DND-41 (cell line): ENCODE measurements at regions not wholly inside any gene's neighbourhood (a gene's known extent, or its start where the extent isn't known, plus 50 kb on each side); places are given as distances from the start of the nearest gene placed in this dataset.

ENCODE experiments used
- EZH2 ChIP-seq: IDR thresholded peaks from 3 replicates; pipeline ENCODE4 v1.6.1; 2012; ENCODE audit warnings: borderline replicate concordance, low read depth, mild to moderate bottlenecking, moderate library complexity, low read length, inconsistent platforms; ENCODE audit not compliant: severe bottlenecking
- TF ChIP-seq, protein P1 (sequence below): IDR thresholded peaks from 2 replicates; pipeline ENCODE4 v1.5.1; 2012; ENCODE audit warnings: borderline replicate concordance, low read length, moderate library complexity, mild to moderate bottlenecking; ENCODE audit not compliant: poor library complexity, severe bottlenecking; ENCODE audit errors: extremely low read depth

DNA sequence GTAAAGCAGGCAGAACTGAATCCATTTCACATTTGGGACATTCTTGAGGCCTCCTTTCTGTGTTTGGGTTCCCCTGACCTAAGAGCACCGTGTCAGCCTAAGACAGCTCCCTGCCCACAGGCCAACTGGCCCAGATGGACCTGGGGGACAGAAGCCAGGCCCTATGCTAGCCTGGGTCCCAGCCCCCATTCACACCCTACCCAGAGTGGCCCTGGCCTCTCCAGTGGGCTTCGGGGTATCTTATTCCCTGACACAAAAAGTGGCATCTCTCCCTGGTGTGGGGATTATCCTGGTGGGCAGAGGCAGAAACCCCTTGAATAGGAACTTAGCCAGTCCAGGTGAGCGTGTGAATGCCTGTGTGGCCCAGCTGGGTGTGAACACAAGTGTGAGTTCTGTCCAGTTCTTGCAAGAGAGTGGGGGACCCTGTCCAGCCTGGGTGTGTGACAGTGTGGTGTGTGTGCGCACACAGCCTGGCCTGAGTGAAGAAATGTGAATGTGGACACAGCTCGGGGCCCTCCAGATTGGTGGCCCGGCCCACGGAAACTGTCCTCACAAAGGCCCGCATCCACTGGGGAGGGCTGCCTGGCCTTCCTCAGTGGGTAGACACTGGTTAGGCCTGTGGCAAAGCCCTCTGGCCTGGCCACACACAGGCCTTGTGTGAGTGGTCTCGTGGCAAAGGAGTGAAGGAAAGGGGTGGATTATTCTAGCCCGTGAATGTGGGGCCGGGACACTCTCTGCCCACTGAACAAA lies 63.0 kb upstream of the HAAO start:
- TF ChIP-seq, protein P1, sequence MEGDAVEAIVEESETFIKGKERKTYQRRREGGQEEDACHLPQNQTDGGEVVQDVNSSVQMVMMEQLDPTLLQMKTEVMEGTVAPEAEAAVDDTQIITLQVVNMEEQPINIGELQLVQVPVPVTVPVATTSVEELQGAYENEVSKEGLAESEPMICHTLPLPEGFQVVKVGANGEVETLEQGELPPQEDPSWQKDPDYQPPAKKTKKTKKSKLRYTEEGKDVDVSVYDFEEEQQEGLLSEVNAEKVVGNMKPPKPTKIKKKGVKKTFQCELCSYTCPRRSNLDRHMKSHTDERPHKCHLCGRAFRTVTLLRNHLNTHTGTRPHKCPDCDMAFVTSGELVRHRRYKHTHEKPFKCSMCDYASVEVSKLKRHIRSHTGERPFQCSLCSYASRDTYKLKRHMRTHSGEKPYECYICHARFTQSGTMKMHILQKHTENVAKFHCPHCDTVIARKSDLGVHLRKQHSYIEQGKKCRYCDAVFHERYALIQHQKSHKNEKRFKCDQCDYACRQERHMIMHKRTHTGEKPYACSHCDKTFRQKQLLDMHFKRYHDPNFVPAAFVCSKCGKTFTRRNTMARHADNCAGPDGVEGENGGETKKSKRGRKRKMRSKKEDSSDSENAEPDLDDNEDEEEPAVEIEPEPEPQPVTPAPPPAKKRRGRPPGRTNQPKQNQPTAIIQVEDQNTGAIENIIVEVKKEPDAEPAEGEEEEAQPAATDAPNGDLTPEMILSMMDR, result no peak
- no peak for TF ChIP-seq EZH2
